IMR-90 (cell line): ENCODE measurements at regions not wholly inside any gene's neighbourhood (a gene's known extent, or its start where the extent isn't known, plus 50 kb on each side); places are given as distances from the start of the nearest gene placed in this dataset.

Experiments used
- MXI1 ChIP-seq: IDR thresholded peaks from 2 replicates; pipeline ENCODE4 v1.6.1; 2012; ENCODE audit warnings: low read depth, mild to moderate bottlenecking, low read length, moderate library complexity, borderline replicate concordance
- RAD21 ChIP-seq: IDR thresholded peaks from 2 replicates; pipeline ENCODE4 v1.6.1; 2012; ENCODE audit warnings: low read length, improper control_type of control experiment
- RFX5 ChIP-seq: IDR thresholded peaks from 2 replicates; pipeline ENCODE4 v1.8.0; 2012; ENCODE audit warnings: low read depth, mild to moderate bottlenecking, low read length, moderate library complexity
- TF ChIP-seq, protein P1 (sequence below): conservative IDR thresholded peaks from 2 replicates; pipeline ENCODE4 v1.5.1; 2012; ENCODE audit warnings: mild to moderate bottlenecking, low read depth, low read length, improper control_type of control experiment

DNA sequence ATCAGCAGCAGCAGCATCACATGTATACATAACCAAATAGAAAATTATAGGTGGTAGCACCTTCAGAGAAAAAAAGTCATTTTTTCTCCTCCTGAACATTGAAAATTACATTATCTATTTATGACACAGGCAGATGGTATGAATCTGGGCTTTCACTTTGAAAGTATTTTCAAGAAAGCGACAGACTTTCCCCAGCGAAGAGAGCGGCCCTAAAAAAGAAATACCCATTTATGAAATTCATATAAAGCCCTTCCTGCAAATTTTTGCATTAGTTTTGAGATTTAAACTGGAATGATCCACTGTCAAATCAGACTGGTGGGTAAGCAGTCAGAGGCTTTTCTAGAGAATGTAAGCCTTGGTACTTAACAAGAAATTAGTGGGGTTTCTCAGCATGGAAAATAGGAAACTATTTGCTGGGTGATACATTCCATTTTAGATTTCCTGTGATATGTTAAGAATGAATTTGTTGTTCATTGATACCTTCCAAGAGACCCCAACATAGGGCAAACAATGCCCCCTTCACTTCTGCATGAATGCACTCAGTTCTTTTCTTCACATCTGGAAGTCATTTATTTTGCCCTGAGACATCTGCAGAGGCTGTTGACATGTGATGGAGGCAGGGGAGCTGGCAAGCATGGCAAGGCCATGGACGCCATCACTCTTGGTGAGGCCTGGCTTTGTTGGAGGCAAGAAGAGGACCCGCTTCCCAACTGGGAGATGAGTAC, 147.0 kb downstream of the LINC00237 start:
- TF ChIP-seq MXI1 (no peak), RAD21 (no peak), RFX5 (no peak)
- TF ChIP-seq, protein P1, sequence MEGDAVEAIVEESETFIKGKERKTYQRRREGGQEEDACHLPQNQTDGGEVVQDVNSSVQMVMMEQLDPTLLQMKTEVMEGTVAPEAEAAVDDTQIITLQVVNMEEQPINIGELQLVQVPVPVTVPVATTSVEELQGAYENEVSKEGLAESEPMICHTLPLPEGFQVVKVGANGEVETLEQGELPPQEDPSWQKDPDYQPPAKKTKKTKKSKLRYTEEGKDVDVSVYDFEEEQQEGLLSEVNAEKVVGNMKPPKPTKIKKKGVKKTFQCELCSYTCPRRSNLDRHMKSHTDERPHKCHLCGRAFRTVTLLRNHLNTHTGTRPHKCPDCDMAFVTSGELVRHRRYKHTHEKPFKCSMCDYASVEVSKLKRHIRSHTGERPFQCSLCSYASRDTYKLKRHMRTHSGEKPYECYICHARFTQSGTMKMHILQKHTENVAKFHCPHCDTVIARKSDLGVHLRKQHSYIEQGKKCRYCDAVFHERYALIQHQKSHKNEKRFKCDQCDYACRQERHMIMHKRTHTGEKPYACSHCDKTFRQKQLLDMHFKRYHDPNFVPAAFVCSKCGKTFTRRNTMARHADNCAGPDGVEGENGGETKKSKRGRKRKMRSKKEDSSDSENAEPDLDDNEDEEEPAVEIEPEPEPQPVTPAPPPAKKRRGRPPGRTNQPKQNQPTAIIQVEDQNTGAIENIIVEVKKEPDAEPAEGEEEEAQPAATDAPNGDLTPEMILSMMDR: no peak
